ENCODE measurements at regions not wholly inside any gene's neighbourhood (a gene's known extent, or its start where the extent isn't known, plus 50 kb on each side); places are given as distances from the start of the nearest gene placed in this dataset.

DNA sequence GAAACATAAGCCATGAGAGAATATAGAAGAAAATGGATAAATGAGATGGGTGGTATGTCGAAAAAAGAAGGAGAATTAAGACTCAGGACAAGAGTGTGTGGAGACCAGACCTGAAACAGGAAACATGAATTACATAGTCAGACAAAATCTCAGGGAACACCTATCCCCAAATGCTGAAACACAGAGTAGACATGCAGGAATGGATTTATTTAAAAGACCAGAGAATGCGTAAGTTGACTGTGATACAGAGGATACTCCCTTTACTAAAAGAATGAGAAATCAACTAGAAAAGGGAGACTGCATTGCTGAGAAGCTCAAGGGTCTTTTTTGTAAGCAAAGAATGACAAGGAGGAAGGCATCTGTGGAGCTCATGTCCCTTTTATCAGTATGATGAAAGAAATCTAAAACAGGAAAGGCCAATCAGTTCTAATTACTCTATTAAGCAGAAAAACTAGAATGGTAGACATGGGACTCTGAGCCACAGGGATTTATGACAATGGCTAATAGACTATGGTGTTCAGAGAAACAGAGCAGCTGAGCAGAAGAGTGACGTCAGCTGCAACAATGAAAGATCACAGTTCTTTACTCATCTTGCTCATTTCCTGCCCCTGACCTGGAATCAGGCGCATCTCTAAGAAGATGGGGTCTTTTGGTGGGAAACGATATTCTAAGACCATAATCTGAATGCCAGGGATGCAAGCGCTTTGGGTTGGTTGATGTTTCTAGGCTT is 138.9 kb upstream of the DHRS4 start:
- intact Hi-C loops (cut with micrococcal nuclease), result no loop called here
- WGBS, 2 experiments (ENCODE audit: extremely low coverage in 2 of 2, insufficient read length in 1 of 2), result no CpG with 5 or more reads among the region's 6 CpGs
- Histone ChIP-seq H4K91ac (ENCODE audit: insufficient read depth, low read depth, low read length) (no peak overlapping the region), H2BK15ac (ENCODE audit: low read depth, low read length) (no peak overlapping the region), H3K56ac (ENCODE audit: extremely low read depth, insufficient read depth, low read length) (no peak overlapping the region), H3K23ac (ENCODE audit: low read depth, low read length) (no peak overlapping the region), H3K79me1 (ENCODE audit: low read depth in 1 of 2, low read length in 2 of 2) (no peaks in the 10 kb centered on the region), H2BK120ac (ENCODE audit: low read depth, low read length) (no peak overlapping the region), H3K4ac (ENCODE audit: low read depth, low read length) (no peak overlapping the region), H2BK5ac (ENCODE audit: low read depth, low read length, poor library complexity, severe bottlenecking) (no peak overlapping the region), H3K27me3 (ENCODE audit: control insufficient read depth, insufficient read depth, low read length) (no peaks in the 10 kb centered on the region), H4K5ac (ENCODE audit: low read depth, low read length) (no peak overlapping the region), H2AFZ (replicated peaks; ENCODE audit: low read length, poor library complexity) (no peak overlapping the region), H4K8ac (ENCODE audit: low read depth in 2 of 2, low read length in 2 of 2) (no peak overlapping the region), H3K36me3 (ENCODE audit: control insufficient read depth, insufficient read depth, low read length) (no peaks in the 10 kb centered on the region), H3K9me3 (ENCODE audit: control insufficient read depth, insufficient read depth, low read length) (no peaks in the 10 kb centered on the region), H2AK5ac (ENCODE audit: low read depth, low read length) (no peak overlapping the region), H3K4me3 (ENCODE audit: insufficient read depth, low read depth, low read length) (no peak overlapping the region), H3K18ac (ENCODE audit: low read depth, low read length) (no peak overlapping the region), H3K4me2 (ENCODE audit: low read depth, low read length) (no peak overlapping the region), H3K9ac (ENCODE audit: low read depth, low read length) (no peak overlapping the region), H3K14ac (replicated peaks; ENCODE audit: low read depth, low read length) (no peak overlapping the region), H2BK20ac (ENCODE audit: low read depth, low read length) (no peak overlapping the region), H3K27ac (ENCODE audit: insufficient read depth, low read length) (no peak overlapping the region), H2AK9ac (replicated peaks; ENCODE audit: low read depth, low read length, poor library complexity) (no peak overlapping the region), H4K20me1 (ENCODE audit: insufficient read depth, low read length) (no peaks in the 10 kb centered on the region), H3K4me1 (ENCODE audit: control insufficient read depth, insufficient read depth, low read length) (no peaks in the 10 kb centered on the region), H3K9me1 (ENCODE audit: insufficient read depth, low read length) (no peaks in the 10 kb centered on the region)
- ATAC-seq (ENCODE audit: low read depth), result no peak
- DNase-seq, result no peak
- BruUV-seq (replicated peaks), result no TSS peak
- dilution Hi-C loops (cut with HindIII; ENCODE audit: low sequenced_read_pairs, unreplicated experiment), result no loop called here
- POLR2A ChIA-PET (ENCODE audit: unreplicated experiment), result no interaction called here
- TF ChIP-seq CEBPB (IDR thresholded peaks at IDR 0.05; ENCODE audit: low read depth, low read length) (no peak), MAZ (IDR thresholded peaks at IDR 0.05; ENCODE audit: borderline replicate concordance, low read depth, low read length) (no peak), NFE2L2 (IDR thresholded peaks at IDR 0.05; ENCODE audit: low read depth, low read length) (no peak), RFX5 (IDR thresholded peaks at IDR 0.05; ENCODE audit: low read depth, low read length) (no peak), FOS (IDR thresholded peaks at IDR 0.05; ENCODE audit: low read depth, low read length) (no peak)
- TF ChIP-seq, protein P1, sequence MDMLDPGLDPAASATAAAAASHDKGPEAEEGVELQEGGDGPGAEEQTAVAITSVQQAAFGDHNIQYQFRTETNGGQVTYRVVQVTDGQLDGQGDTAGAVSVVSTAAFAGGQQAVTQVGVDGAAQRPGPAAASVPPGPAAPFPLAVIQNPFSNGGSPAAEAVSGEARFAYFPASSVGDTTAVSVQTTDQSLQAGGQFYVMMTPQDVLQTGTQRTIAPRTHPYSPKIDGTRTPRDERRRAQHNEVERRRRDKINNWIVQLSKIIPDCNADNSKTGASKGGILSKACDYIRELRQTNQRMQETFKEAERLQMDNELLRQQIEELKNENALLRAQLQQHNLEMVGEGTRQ (IDR thresholded peaks at IDR 0.05; ENCODE audit: low read depth, low read length), result no peak
- CTCF ChIA-PET, result no interaction called here
- in situ Hi-C loops (cut with MboI; ENCODE audit: low sequenced_read_pairs), result no loop called here

Data from IMR-90 (cell line).